ENCODE measurements at regions not wholly inside any gene's neighbourhood (a gene's known extent, or its start where the extent isn't known, plus 50 kb on each side); places are given as distances from the start of the nearest gene placed in this dataset.
"Not testable (repeated sequence)": the region's sequence is repeated elsewhere in the genome, so short reads cannot be mapped to it uniquely, and the experiment has no call there.

DNA sequence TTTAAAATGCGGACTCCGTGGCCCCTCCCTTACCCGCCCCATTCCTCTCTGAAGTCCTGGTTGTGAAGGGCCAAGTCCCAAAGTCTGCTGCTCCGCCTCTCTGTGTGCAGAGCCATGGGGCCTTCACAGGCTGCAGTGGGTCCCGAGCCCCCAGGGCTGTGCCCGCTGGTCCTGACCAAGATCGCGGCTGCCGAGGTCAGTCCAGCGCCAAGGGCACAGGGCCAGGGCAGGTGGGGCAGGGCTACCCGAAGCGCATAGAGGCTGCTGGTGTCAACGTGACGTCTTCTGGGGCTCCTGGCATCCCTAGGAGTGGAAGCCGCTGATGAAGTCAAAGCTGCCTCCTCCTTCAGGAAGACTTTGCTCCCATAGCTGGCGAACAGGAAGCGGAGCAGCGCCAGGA lies 858.8 kb downstream of the TUBA3C start:
- not testable (repeated sequence) for DNase-seq (ENCODE audit: low read depth, low spot score)

DNA sequence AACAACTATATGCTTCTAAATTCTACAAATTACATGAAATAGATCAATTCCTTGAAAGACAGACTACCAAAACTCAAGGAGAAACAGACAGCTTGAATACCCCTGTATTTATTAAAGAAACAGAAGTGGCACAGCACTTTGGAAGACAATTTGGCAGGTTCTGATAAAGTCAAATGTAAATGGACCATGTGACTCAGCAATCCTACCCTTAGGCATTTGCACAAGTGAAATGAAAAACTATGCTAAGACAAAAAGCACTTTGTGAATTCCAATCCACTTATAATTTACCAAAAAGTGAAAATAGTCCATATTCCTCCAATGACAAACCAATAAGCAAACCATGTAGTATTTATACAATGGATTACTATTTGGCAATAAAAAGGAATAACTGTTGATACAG lies 862.0 kb downstream of the TUBA3C start:
- not testable (repeated sequence) for DNase-seq (ENCODE audit: low read depth, low spot score)

DNA sequence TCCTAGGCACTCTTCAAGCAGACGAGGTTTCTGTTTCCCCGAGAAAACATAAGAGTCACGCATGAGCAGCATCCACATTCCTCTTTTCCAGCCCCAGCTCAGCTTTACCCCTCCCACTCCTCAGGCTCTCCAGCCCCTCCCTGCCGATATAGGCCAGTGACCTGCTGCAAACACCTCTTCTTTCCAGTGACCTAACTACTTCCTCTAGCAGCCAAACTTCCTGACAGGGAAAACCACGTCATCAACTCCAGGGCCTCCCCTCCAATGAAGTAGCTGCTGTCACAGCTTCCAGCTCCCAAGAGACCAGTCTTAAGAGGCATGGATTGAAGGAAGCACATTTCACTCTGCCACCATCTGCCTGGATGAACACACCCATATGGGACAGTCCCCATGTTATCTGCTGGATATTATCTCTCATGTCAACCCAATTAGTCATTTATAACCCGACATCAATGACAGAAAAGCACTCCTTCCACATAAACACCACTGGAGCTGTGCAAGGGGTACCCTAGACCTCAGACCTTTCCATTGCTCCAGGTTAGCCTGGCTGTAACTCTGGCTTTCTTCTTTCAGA lies 878.3 kb downstream of the TUBA3C start:
- DNase-seq (ENCODE audit: low read depth, low spot score) = not testable (repeated sequence)

DNA sequence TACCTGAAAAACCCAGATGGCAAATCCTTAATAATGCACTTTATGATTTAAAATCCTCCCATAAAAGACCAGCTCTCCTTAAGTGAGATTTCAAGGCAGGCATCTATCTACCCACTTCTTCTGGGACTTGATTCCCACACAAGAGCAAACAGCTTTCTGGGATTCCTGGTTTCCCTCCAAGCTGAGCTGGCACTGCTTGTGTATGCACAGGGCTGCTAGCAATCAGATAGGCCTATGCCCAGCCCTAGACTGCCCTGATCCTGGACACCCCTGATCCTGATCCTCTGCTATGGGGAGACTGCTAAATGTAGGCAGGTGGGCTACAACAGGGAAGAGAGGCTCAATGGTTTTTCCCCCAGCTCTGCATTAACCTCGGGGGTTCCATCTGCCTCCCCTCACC lies 880.7 kb downstream of the TUBA3C start:
- not testable (repeated sequence) for DNase-seq (ENCODE audit: low read depth, low spot score)

DNA sequence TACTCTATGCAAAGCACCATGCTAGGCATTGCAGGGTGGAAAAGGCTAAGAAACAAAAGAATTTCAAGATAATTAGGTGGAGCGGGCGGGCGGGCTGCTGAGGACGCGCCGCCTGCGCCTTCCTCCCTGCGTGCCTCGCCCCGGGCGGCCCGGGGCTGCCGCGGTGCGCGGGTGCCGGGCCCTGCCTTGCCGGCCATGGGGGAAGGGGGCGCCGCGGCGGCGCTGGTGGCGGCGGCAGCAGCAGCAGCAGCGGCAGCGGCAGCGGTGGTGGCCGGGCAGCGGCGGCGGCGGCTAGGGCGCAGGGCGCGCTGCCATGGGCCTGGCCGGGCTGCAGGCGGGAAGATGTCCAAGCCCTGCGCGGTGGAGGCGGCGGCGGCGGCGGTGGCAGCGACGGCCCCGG lies 884.3 kb downstream of the TUBA3C start:
- not testable (repeated sequence) for DNase-seq (ENCODE audit: low read depth, low spot score)

DNA sequence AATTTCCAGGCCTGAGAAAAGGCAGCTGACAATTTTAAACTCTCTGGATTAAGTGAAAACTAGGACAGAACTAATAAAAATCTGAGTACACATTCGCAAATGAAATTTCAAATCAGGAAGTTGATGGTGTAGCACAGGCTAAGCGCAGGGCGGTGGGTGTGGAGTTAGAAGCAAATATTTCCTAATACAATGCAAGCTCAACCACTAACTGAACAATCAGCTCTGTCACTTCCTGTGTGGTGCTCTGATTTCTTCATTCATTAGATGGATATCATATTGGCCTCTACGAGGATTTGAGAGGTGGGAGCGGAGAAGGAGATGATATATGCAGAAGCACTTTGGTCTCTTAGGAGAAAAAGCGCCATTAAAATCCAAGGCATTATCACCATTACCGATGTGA lies 885.0 kb downstream of the TUBA3C start:
- not testable (repeated sequence) for DNase-seq (ENCODE audit: low read depth, low spot score)

DNA sequence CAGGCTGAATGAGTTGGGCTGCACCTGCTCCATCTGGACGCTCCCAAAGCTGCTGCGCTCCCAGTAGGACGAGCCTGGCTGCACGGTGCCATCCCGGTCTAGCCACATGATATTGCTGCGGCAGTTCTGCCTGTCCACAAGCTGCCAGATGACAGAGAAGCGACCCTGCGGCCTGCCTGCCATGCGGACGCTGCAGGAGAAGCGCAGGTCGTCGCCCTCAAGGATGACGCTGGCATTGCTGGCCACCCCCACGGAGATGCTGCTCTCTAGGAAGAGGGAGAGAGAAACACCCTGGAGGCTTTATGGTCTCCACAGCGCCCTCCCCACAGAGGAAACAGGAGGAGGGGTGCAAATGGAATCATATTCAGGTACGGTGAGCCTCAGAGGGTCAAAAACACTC lies 887.3 kb downstream of the TUBA3C start:
- not testable (repeated sequence) for DNase-seq (ENCODE audit: low read depth, low spot score)

DNA sequence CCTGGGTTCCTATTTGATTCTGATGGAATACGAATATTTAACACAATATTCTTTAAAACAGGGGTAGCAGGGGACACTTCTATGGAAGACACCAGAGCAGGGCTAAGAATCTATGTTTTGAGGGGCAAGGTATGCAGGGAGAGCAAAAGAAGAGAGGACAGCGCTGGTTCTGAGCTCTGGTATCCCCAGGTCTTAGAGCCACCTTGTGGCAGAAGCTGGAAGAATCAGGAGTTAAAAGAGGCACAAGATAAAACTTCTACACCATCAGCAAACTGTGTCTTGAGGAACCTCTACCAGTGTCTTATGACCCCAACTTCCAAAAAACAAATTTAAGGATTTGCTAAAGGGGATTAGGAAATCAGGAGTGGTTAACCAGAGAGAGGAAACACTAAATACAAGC lies 894.8 kb downstream of the TUBA3C start:
- DNase-seq (ENCODE audit: low read depth, low spot score) = not testable (repeated sequence)

DNA sequence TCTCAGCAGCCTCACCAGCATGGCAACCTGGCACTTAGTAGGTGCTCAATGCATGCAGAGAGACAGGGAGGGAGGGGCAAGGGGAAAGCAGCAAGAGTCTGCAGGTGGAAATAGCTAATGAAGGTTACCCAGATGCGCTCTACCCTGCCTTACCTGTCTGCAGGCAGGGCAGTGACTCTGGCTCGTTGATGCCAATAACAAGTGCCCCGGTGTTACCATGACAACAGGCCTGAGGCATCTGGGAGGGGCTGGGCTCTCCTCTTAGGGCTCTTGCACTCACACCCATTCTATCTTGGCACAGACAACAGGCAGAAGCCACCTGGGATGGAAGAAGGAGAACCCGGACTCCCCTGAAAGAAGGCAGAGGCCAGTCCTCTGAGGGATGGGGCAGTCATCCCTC lies 896.0 kb downstream of the TUBA3C start:
- DNase-seq (ENCODE audit: low read depth, low spot score) = not testable (repeated sequence)

DNA sequence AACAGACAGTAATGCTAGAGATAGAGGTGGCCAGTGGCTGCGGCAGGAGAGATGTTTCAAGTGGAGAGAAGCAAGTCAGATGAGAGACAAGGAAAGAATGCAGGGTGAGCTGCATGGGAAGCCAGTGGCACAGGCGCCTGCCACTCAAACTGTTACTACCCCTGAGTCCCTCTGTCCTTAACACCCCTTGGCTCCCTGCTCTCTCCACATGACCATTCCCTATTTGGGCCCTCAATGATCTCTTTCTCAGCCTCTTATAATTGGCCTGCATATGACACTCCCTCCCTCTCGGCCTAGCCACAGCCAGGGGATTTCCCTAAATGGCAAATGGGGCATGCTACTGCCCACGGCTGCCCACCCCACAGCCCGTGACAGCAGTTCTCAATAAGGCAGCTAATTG lies 897.6 kb downstream of the TUBA3C start:
- DNase-seq (ENCODE audit: low read depth, low spot score) = not testable (repeated sequence)

DNA sequence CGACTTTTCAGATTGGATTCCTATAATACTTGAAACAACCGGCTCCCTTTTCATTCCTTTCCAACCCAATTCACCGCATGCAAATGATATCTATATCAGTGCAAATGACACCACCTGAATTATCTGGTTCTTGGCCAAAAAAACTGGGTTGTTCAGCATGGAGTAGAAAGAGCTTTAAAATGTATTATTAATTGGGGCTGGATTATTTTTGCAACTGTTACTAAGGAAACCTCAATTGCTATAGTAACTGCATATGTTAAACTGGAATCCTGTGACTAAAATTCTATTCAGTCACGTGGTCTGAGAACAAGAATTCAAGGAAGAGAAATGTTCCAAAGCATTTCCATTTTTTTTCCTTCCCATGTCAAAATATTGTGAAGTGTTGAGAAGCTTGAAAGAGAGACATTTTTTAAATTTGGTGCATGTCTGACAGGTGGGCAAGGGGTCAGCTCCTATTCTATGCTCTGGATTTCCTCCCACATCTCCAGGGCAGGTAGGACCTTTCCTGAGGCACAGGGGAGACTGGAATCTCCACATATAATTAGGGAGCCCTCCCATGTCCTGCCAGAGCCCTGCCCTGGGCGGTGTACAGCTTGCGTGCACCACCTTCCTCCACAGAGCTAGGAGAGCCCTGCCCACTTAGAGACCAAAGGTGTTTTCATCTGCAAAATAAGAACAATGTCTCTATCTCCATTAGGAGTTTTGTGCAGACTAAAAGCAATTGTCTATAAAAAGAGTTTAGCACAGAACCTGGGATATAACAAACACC lies 899.6 kb downstream of the TUBA3C start:
- DNase-seq (ENCODE audit: low read depth, low spot score) = not testable (repeated sequence)

DNA sequence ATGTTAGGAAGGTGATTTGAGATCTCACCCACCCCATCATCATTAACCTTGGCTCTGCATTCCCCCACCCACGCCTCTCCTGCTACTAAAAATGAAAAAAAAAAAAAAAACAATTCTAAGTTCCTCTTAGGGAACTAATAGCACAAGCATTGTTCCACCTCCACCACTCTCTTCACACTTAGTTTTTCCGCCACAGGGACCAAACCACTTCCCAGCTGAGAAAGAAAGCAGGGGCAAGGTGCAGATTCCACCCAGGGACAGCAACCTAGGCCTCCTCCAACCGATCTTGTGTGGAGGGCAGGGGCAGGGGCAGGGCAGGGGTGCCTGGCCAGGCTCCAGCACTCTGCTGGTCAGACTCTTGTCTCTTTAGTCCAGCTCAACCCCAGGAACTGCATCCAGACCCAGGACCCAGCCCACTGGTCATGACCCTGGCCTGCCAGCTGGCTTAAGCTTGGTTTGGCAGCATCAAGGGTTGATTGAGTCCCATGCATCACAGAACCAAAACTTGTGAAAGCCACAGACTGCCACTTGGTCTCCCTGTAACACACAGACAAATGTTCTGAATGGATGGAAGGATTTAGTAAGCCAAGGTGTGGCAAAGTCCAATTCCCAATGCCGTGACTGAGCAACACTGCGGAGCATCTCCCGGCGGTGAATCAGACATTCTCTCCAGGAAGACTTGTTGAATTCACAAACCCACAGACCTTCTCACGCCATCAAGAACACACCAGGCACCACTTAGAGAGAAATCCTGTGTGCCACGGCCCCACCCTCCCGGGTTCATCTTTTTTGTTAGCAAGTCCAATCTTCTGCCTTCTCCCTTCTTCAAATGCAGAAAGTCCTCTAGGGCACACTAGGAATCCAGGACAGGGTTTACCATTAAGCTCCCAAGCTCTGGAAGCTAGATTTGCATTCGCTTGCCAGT lies 900.5 kb downstream of the TUBA3C start:
- DNase-seq (ENCODE audit: low read depth, low spot score) = not testable (repeated sequence)

DNA sequence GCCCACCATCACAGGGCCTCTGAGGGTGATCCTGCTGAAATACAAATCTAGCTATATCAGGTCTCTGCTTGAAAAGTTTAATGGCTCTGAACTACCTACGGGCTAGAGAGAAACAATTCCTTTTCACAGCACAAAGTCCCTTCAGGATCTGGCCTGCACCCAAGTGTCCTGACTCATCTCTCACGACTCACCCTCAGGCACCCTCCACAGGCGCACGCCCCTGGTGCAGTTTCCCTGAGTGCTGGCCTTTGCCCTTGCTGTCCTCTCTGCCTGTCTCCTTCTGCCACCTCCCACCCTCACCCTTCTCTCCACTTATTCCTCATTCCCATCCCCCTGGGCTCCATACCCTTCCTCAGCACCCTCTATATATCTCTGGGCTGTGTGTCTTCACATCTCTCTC lies 901.7 kb downstream of the TUBA3C start:
- DNase-seq (ENCODE audit: low read depth, low spot score) = not testable (repeated sequence)

DNA sequence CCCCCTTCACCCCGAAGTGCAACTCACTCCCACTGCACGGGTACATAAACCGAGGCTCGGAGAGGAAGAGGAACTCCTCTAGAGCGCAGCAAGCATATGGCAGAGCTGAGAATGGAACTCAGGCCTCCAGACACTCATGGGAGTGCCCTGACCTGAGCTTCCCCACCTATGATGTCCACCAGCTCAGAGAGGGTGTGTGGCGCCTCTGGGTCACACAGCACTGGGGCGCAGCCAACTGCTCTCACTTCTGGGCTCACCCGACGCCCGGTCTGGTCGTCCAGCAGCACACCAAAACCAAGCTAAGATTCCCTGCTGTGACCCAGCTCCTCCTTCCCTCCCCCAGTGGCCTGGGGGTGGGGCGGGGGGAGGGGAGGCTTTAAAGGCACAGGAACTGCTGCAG lies 904.3 kb downstream of the TUBA3C start:
- DNase-seq (ENCODE audit: low read depth, low spot score) = not testable (repeated sequence)

DNA sequence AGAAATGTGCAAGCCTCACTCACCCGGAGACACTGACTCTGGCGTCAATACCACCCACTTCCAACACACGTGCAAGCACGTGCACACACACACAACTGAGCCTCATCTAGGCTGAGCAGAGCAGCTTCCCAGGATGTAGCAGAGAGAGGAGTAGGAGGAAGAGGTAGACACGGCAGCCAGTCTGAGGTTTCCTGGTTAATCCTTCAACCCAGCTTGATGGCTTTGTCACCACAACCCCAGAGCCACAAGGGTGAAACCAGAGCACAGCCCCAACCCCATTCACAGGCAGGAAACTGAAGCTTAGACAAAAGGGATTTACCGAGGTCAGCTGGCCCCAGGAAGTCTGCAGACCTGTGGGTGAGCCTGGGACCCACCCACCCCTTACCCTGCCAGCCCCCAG lies 905.3 kb downstream of the TUBA3C start:
- not testable (repeated sequence) for DNase-seq (ENCODE audit: low read depth, low spot score)

DNA sequence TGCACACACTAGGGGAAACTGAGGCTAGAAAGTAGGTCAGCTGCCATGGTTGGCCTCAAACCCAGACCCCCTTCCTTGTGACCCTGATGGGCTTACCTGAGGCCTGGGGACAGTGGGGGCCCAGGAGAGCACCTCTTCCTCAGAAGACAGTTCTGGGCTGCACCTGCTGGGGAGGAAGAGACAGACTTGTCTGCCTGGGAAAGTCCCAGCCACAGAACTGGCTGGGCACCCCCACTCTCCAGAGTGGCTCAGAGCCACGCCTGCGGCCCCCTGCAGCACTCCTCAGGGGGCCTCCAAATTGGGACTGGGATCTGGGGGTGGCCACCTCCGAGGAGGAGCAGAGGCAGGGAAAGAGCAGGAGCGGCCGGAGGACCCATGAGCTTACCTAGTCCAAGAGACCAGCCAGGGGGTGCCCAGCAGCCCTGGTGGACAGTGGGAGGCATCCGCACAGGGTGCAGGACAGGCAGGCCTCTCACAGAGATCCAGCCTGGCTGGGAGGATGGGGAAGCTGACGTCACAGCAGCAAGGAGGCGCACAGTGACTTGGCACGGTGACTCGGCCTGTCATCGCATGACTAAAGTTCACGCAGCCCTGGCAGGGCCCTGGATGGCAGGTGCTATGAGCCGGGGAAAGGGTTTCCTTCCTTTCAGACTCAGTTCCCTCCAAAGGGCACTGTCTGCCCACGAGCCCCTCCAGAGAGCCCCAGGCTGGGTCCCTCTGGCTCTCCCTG lies 907.7 kb downstream of the TUBA3C start:
- DNase-seq (ENCODE audit: low read depth, low spot score) = not testable (repeated sequence)

DNA sequence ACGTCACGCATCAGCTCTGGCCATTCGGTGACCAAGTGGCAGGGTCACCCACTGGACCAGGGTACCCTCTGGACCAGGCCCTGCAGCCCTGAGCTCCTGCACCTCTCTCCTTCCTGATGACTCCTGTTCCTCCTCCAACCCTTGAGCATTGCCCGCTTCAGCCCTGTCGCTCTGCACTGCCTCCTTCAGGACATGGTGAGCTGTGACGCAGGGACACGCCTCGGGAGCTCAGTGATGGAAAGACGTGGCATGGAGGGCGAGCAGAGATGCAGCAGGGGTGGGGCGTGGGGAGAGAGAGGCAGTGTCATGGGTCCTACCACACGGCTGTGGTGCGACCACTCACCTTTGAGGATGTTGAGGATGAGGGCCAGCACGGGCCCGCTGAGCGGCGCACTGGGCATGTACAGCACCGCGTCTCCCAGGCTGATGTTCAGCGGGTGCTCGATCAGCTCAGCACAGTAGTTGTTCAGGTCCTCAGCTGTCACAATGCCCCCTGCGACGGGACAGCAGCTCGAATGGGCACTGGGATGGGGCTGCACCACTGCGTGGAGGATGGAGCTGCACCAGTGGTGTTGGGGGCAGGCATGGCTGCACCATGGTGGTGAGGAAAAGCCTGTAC lies 922.7 kb downstream of the TUBA3C start:
- DNase-seq (ENCODE audit: low read depth, low spot score) = not testable (repeated sequence)

DNA sequence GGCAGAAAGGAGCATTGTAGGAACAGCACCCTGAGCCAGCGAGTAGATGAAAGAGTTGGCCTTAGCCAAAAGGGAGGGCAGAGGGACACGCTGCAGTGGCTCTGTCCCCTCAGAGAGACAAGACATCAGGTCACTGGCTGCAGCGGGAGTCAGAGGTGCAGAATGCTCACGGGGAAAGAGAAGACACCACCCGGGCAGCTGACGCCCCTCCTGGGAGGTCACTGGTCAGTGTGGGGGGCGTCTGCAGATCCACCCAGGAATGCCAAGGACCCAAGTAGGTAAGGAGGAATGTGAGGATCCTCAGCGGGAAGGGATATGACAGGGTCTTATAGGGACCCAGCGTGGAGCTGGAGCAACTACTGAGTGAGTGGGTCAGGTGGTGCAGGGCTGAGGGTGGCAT lies 923.9 kb downstream of the TUBA3C start:
- not testable (repeated sequence) for DNase-seq (ENCODE audit: low read depth, low spot score)

DNA sequence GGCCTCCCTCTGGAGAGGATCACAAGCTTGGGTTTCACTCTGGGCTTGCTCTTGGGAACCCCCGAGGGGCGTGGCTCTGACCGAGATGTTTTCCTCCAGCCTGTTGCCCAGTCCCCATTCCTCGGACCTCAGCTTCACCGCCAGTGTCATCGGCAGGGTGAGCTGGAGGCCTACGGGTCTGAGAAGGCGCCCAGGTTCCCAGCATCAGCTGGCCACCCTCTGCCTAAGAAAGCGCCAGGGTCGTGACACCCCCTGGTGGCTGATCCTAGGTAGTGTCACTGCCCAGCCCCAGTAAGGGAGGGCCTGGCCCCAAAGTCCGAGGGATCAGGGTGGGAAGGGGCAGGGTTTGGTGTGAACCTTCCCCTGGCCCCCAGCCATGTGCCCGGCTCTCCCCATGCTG lies 928.8 kb downstream of the TUBA3C start:
- not testable (repeated sequence) for DNase-seq (ENCODE audit: low read depth, low spot score)

DNA sequence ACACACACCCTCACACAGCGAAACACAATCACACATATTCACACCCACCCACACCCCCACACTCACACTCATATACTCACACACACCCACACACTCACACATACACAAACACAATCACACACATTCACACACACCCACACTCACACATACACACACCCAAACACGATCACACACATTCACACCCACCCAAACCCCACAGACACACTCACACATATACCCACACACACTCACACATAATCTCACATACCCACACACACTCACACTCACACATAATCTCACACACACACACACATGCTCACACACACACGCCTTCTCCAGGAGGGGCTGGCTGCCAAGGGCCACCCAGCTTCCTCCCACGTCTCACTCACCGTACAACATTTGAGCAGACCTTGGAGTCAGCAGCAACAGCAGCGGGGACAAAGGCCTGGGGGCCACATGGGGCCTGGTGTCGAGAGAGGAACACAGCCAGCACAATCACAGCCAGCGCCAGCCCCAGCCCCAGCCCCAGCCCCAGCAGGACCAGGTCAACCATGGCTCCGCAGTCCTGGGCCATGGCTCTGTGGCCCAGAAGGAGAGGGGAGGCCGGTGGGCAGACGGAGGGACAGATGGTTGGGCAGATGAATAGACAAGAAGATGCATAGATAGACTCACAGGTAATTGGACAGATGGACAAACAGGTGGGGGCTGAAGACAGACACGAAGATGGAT lies 932.9 kb downstream of the TUBA3C start:
- DNase-seq (ENCODE audit: low read depth, low spot score) = not testable (repeated sequence)

All from activated naive CD8-positive, alpha-beta T cell treated with anti-CD3 and anti-CD28 coated beads, Interleukin-2, amount 50 U/mL, for 16 hours (primary cell).